NCI-H526 treated with DMSO at 0.1 percent for 48 hours (cell line): ENCODE measurements at regions not wholly inside any gene's neighbourhood (a gene's known extent, or its start where the extent isn't known, plus 50 kb on each side); places are given as distances from the start of the nearest gene placed in this dataset.
"Not testable (repeated sequence)": the region's sequence is repeated elsewhere in the genome, so short reads cannot be mapped to it uniquely, and the experiment has no call there.

Experiments used
- DNase-seq: peaks from one replicate; lab custom pipeline; 2025; lab: John Stamatoyannopoulos, UW

DNA sequence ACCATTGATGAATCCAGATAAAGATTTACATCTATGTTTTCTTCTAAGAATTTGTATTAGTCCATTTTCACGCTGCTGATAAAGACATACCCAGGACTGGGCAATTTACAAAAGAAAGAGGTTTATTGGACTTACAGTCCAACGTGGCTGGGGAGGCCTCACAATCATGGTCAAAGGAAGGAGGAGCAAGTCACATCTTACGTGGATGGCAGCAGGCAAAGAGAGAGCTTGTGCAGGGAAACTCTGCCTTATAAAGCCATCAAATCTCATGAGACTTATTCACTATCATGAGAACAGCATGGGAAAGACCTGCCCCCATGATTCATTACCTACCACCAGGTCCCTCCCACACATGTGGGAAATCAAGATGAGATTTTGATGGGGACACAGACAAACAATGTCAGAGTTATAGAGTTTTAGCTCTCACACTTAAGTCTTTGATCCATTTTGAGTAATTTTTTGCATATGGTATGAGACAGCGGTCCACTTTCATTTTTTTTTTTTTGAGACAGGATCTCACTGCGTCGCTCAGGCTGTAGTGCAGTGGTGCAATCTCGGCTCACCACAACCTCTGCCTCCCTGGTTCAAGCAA, 53.5 kb upstream of the JADE2 start:
- not testable (repeated sequence) for DNase-seq

DNA sequence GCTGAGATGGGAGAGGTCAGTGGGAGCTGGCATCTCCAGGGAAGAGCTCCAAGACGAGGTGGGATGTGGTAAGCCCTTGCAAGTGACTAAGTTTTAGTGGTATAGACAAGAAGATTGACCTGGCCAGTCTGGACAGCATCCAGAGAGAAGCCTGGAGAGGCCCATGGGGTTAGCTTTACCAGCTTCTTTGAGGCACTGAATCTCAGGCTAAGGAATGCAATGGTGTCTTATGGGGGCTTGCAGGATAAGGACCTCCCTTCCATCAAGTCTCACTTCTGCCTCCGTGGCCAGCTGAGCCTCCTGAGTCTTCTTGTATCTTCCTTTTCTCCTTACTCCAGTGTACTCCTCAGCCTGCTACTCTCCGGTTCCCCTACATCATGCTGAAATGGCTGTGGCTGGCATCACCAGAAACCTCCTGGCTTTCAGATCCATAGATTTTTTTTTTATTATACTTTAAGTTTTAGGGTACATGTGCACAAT, 56.5 kb upstream of the JADE2 start:
- no peak for DNase-seq

DNA sequence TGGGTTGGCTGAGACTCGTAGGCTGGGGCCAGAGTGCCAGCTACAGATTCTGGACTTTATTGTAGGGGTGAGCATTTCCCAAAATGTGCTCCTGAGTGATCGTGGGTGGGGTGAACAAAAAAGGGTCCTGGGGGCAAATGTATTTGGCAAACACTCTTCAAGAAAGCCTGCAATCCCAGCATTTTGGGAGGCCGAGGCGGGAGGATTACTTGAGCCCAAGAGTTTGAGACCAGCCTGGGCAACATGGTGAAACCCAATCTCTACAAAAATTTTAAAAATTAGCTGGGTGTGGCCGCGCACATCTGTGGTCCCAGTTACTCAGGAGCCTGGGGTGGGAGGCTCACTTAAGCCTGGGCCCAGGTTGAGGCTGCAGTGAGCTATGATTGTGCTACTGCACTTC, 55.5 kb upstream of the CDKN2AIPNL start:
- DNase-seq: no peak

DNA sequence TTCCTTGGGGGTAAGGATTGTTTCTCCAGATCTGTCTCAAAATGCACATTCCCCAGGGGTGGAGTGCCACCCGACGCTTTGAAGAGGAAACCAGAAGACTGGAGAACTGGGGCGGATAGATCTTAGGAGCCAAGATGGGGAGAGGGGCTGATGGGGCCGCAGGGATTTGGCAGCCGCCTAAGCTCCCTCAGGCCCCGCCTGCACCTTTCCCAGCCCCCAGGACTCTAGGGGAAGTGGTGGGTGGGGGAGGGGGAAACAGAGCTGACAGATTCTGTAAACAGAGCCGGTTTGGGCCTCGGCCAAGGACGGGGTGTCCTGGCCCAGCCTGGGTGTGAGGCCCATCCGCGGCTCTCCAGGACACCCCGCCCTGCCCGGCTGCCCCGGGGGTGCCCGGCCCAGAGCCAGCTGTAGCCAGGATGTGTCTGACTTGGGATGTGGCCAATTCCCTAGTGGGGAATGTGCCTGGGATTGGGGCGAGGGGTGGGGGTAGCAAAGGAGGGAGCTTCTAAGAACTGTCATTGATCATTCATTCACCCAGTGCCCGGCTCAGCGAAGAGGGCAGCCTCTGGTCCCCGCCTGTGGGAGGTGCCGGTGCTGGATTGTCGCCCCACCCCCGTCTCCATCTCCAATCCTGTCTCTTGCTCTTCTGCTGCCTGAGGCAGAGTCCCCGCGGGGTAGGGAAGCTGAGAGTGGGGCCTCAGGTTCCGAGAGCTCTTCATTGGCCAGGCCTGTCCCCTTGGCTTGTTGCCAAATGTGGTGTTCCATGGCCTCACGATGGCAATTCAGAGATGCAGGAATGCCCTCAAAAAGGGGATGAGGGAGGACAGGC, 54.8 kb upstream of the CDKN2AIPNL start:
- peak; percentile 6 for DNase-seq

DNA sequence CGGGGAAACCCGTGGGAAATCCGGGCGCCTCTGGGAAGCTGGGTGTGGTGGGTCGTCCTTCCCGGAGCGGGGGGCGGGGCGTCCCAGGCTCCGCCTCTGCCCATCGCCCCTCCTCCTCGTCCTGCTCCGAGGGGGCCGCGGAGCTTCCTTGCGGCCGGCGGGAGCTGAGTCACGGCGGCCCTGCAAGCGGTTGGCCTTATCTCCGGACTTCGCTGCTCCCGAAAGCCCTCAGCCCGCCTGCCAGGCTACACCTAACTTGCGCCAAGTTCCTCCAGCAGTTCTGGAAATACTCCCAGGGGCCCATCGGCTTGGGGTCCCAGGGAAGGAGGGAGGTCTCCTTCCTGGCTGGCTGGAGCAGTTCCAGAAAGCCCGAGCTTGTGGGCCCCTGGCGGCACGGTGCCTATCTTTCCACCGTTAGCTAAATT, 54.1 kb upstream of the CDKN2AIPNL start:
- DNase-seq: peak; percentile 22

DNA sequence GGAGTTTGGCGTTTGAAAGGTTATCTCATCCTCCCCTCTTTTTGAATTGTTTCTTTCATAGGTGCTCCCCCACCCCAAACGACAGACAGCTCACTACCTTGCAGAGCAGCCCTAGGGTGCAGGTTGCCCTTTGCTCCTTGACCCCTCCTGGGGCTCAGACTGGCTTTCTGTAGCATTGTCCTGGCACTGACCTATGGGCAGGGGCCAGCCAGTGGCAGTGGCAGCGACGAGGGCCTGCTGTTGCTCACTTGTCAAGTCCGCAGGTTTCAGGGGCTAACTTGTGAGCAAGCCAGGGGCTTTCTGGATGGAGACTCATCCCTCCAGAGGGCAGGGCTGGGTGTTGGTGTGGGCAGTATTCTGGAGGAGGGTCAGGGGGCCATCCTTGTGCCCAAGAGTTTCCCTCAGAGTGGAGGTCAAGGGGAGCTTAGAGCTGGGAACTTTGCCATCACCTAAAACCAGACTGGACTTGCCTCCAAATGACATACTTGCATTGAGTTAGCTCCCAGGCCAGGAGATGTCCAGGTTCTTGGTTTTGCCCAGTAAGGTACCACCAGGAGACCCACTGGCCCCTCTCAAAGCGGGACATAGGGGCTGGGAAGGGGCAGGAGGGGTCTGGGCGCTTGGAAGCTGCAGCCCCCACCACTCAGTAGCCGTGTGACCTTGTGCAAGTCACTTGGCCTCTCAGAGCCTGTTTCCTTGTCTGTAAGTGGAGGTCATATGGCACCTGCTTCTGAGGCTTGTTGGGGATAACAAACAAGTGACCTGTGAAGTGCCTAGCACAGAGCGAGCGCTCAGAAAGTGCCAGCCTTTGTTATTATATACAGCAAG, 53.5 kb upstream of the CDKN2AIPNL start:
- no peak for DNase-seq

DNA sequence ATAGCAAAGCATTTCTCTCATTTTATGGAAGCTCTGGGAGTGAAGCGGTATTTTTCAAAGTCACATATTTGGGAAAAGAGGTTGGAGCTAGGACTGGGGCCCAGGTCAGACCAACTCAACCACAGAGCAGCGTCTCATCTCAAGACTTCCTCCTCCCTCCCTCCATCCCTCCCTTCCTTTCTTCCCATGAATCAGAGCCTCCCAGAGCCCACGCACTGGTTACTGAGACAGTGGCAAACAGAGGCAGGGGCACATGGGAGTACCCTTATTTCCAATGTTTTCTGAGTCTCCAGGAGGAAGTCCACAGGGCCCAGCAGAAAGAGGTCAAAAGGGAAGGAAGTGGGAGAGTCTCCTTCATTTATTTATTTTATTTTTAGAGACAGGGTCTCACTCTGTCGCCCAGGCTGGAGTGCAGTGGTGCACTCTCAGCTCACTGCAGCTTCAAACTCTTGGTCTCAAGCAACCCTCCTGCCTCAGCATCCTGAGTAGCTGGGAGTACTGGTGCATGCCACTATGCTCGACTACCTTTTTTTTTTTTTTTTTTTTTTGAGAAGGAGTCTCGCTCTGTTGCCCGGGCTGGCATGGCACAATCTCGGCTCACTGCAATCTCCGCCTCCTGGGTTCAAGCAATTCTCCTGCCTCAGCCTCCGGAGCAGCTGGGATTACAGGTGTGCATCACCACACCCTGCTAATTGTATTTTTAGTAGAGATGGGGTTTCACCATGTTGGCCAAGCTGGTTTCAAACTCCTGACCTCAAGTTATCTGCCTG, 52.5 kb upstream of the CDKN2AIPNL start:
- DNase-seq: no peak

DNA sequence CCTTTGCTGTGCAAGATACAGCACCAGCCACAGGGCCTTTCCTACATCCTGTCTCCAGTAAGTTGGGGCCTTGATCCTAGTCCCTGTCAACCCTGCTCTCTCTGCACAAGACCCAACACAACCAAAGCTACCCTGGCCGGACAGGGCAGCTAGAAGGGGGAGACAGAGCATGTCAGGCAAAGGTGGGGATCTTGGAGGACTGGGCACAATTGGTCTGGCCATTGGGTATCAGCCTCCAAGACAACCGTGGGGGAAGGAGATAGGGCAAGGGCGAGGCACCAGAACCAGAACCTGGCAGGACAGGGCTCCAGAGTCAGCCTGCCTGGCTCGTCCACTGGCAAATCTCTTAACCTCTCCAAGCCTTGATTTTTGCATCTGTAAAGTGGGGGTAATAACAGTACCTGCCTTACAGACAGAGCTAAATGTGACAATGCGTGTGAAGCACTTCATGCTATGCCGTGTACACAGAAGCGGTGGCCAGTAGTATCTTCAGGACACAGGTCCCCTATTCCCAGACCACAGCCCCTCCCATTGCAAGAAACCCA, 51.6 kb upstream of the CDKN2AIPNL start:
- no peak for DNase-seq

DNA sequence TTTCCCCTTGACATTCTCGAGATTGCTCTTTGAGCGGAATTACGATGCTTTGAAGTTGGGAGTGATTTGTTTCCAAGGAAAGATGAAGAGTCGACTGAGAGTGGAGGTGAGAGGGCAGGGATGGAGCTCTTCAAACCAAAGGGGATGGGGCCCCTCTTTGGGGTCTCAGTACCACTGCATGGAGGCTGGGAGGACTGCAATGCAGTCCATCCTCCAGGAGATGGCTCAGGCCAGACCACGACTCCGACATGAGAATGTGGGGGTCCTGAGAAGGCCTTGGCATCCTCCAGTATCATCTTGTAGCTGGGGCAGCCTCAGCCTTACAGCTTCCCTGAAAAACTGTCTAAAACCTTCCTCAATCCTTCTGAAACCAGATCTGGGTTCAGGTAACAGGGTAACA, 51.1 kb upstream of the CDKN2AIPNL start:
- DNase-seq: no peak

DNA sequence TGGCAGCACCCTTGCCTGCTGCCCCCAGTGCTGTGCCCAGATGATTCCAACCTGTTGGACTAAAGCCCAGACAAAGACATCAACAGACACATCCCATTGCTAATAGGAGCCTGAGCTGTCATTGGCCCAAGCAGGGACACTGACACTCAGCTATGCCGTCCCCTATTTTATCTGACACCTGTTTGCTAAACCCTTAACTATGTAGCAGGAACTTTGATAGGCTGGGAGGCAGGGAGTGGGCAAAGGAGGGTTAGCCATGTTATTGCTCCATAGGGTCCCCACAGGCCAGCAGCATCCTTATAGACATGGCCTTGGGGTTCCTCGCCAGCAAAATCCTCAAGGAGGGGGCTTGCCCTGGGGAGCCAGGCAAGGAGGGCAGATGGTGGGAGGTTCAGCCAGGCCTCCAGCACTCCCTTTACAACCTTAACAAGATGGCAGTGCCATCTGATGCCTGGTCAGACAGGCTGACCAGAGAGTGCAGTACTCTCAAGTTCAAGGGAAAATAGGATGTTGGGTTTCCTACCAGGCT, 50.4 kb upstream of the CDKN2AIPNL start:
- DNase-seq: no peak
